Lower leg skin (tissue), 3 donors: ENCODE measurements at regions not wholly inside any gene's neighbourhood (a gene's known extent, or its start where the extent isn't known, plus 50 kb on each side); places are given as distances from the start of the nearest gene placed in this dataset.
"Not testable (repeated sequence)": the region's sequence is repeated elsewhere in the genome, so short reads cannot be mapped to it uniquely, and the experiment has no call there.

Experiments
- CTCF ChIP-seq, 3 donors: fragments of 450-650 bp; IDR thresholded peaks; one replicate each; pipeline ENCODE4 v1.5.1; 2016; ENCODE audit warnings: antibody characterized with exemption in 3 of 3, mild to moderate bottlenecking in 3 of 3, moderate library complexity in 2 of 3
- POLR2A ChIP-seq, 2 donors: fragments of 450-650 bp; IDR thresholded peaks; one replicate each; pipeline ENCODE4 v1.6.1; 2016 to 2017; ENCODE audit warnings: antibody characterized with exemption in 2 of 2, mild to moderate bottlenecking in 1 of 2, moderate library complexity in 1 of 2

- TF ChIP-seq CTCF, POLR2A (IDR thresholded peaks at IDR 0.05): not testable (repeated sequence)
These were observed 644.7 kb upstream of the KCNMB2 start for GRCh38 chr3:177891569-177891968.
